ENCODE measurements at regions not wholly inside any gene's neighbourhood (a gene's known extent, or its start where the extent isn't known, plus 50 kb on each side); places are given as distances from the start of the nearest gene placed in this dataset.
A peak's percentile ranks its signal among the peaks of the same experiment; 100 is the strongest.

- ChIA-PET POLR2A (no interaction called here), CTCF (no interaction called here)
- Mint-ChIP-seq H3K27ac (no peak overlapping the region), H3K4me1 (peaks cover 0 to 10% (median 4%) of the 10 kb centered on the region in 3 donors), H3K36me3 (no peaks in the 10 kb centered on the region), H3K27me3 (peaks cover 5 to 7% of the 10 kb centered on the region in 2 donors), H3K9me3 (no peaks in the 10 kb centered on the region), H3K4me3 (no peak overlapping the region)
- Histone ChIP-seq H3K27ac (ENCODE audit: low read depth, low read length) (no peak overlapping the region), H3K4me1 (ENCODE audit: insufficient read depth, low read length) (no peaks in the 10 kb centered on the region), H3K4me3 (ENCODE audit: low read length) (no peak overlapping the region), H3K9me3 (ENCODE audit: low read length) (no peaks in the 10 kb centered on the region), H3K27me3 (ENCODE audit: insufficient read depth, low read length, poor library complexity, severe bottlenecking) (no peaks in the 10 kb centered on the region), H3K36me3 (ENCODE audit: insufficient read depth, low read length) (no peaks in the 10 kb centered on the region)
- DNase-seq: no peak
These were observed 190.1 kb downstream of the FAM43A start for GRCh38 chr3:194875581-194876402.

GRCh38 chr3:194876403-194877095 is 190.9 kb downstream of the FAM43A start:
- Histone ChIP-seq H3K4me1 (ENCODE audit: insufficient read depth, low read length) (no peaks in the 10 kb centered on the region), H3K4me3 (ENCODE audit: low read length) (no peak overlapping the region), H3K27ac (ENCODE audit: low read depth, low read length) (no peak overlapping the region), H3K36me3 (ENCODE audit: insufficient read depth, low read length) (no peaks in the 10 kb centered on the region), H3K9me3 (ENCODE audit: low read length) (no peaks in the 10 kb centered on the region), H3K27me3 (ENCODE audit: insufficient read depth, low read length, poor library complexity, severe bottlenecking) (no peaks in the 10 kb centered on the region)
- CTCF ChIA-PET: no interaction called here
- H3K27me3 Mint-ChIP-seq: peaks cover 5 to 7% of the 10 kb centered on the region in 2 donors
- no peak for DNase-seq
- POLR2A ChIA-PET: no interaction called here
- H3K27ac Mint-ChIP-seq: no peak overlapping the region
- peaks cover 0 to 10% (median 4%) of the 10 kb centered on the region in 3 donors for H3K4me1 Mint-ChIP-seq
- no peaks in the 10 kb centered on the region for H3K9me3 Mint-ChIP-seq
- H3K36me3 Mint-ChIP-seq: no peaks in the 10 kb centered on the region
- H3K4me3 Mint-ChIP-seq: no peak overlapping the region

- H3K4me1 ChIP-seq (ENCODE audit: insufficient read depth, low read length): no peaks in the 10 kb centered on the region
- H3K4me1 Mint-ChIP-seq: peaks cover 0 to 10% (median 4%) of the 10 kb centered on the region in 3 donors
- ChIA-PET CTCF (no interaction called here), POLR2A (no interaction called here)
- H3K27ac ChIP-seq (ENCODE audit: low read depth, low read length): no peak overlapping the region
- no peak overlapping the region for H3K27ac Mint-ChIP-seq
- no peaks in the 10 kb centered on the region for H3K36me3 ChIP-seq (ENCODE audit: insufficient read depth, low read length)
- peaks cover 10 to 11% of the 10 kb centered on the region in 2 donors for H3K27me3 Mint-ChIP-seq
- no peak overlapping the region for H3K4me3 Mint-ChIP-seq
- no peak for DNase-seq
- H3K36me3 Mint-ChIP-seq: peaks cover 0 to 4% (median 0%) of the 10 kb centered on the region in 3 donors
- H3K9me3 ChIP-seq (ENCODE audit: low read length): no peaks in the 10 kb centered on the region
- peaks cover 0 to 3% (median 0%) of the 10 kb centered on the region in 5 donors for H3K9me3 Mint-ChIP-seq
- no peaks in the 10 kb centered on the region for H3K27me3 ChIP-seq (ENCODE audit: insufficient read depth, low read length, poor library complexity, severe bottlenecking)
- H3K4me3 ChIP-seq (ENCODE audit: low read length): no peak overlapping the region
These were observed 191.8 kb downstream of the FAM43A start for GRCh38 chr3:194877291-194878119.

- ChIA-PET CTCF (no interaction called here), POLR2A (no interaction called here)
- no peaks in the 10 kb centered on the region for H3K4me1 ChIP-seq (ENCODE audit: insufficient read depth, low read length)
- no peak overlapping the region for H3K4me3 ChIP-seq (ENCODE audit: low read length)
- Mint-ChIP-seq H3K9me3 (peaks cover 0 to 16% (median 11%) of the 10 kb centered on the region in 5 donors), H3K4me3 (no peak overlapping the region), H3K36me3 (peaks cover 0 to 14% (median 4%) of the 10 kb centered on the region in 3 donors), H3K27ac (no peak overlapping the region), H3K27me3 (peaks cover 14 to 16% of the 10 kb centered on the region in 2 donors), H3K4me1 (peaks cover 0 to 10% (median 4%) of the 10 kb centered on the region in 3 donors)
- H3K36me3 ChIP-seq (ENCODE audit: insufficient read depth, low read length): no peaks in the 10 kb centered on the region
- H3K27me3 ChIP-seq (ENCODE audit: insufficient read depth, low read length, poor library complexity, severe bottlenecking): no peaks in the 10 kb centered on the region
- peaks cover 8% of the 10 kb centered on the region for H3K9me3 ChIP-seq (ENCODE audit: low read length)
- no peak for DNase-seq
- no peak overlapping the region for H3K27ac ChIP-seq (ENCODE audit: low read depth, low read length)
These were observed 193.6 kb downstream of the FAM43A start for GRCh38 chr3:194879126-194879877.

- Mint-ChIP-seq H3K27ac (peak overlapping the region in 1 of 8 donors; percentile 72), H3K4me3 (no peak overlapping the region), H3K4me1 (peaks cover 0 to 10% (median 4%) of the 10 kb centered on the region in 3 donors), H3K27me3 (peaks cover 14 to 16% of the 10 kb centered on the region in 2 donors), H3K36me3 (peaks cover 0 to 14% (median 4%) of the 10 kb centered on the region in 3 donors), H3K9me3 (peaks cover 0 to 24% (median 17%) of the 10 kb centered on the region in 5 donors)
- Histone ChIP-seq H3K4me3 (ENCODE audit: low read length) (no peak overlapping the region), H3K4me1 (ENCODE audit: insufficient read depth, low read length) (no peaks in the 10 kb centered on the region), H3K27ac (ENCODE audit: low read depth, low read length) (no peak overlapping the region), H3K36me3 (ENCODE audit: insufficient read depth, low read length) (no peaks in the 10 kb centered on the region), H3K9me3 (ENCODE audit: low read length) (peaks cover 13% of the 10 kb centered on the region), H3K27me3 (ENCODE audit: insufficient read depth, low read length, poor library complexity, severe bottlenecking) (no peaks in the 10 kb centered on the region)
- ChIA-PET POLR2A (no interaction called here), CTCF (no interaction called here)
- DNase-seq: no peak
These were observed 194.6 kb downstream of the FAM43A start for GRCh38 chr3:194879991-194880939.

GRCh38 chr3:194880940-194881925 is 195.6 kb downstream of the FAM43A start:
- Mint-ChIP-seq H3K36me3 (peaks cover 0 to 18% (median 4%) of the 10 kb centered on the region in 3 donors), H3K4me1 (peaks cover 0 to 10% (median 4%) of the 10 kb centered on the region in 3 donors), H3K27me3 (peaks cover 13 to 16% of the 10 kb centered on the region in 2 donors), H3K9me3 (peaks cover 0 to 27% (median 22%) of the 10 kb centered on the region in 5 donors), H3K27ac (peak overlapping the region in 1 of 8 donors; percentile 72), H3K4me3 (no peak overlapping the region)
- Histone ChIP-seq H3K4me3 (ENCODE audit: low read length) (no peak overlapping the region), H3K36me3 (ENCODE audit: insufficient read depth, low read length) (no peaks in the 10 kb centered on the region), H3K9me3 (ENCODE audit: low read length) (peaks cover 13% of the 10 kb centered on the region), H3K27ac (ENCODE audit: low read depth, low read length) (no peak overlapping the region), H3K27me3 (ENCODE audit: insufficient read depth, low read length, poor library complexity, severe bottlenecking) (no peaks in the 10 kb centered on the region), H3K4me1 (ENCODE audit: insufficient read depth, low read length) (no peaks in the 10 kb centered on the region)
- ChIA-PET CTCF (no interaction called here), POLR2A (no interaction called here)
- DNase-seq: no peak

Data from CD8-positive, alpha-beta memory T cell (primary cell).